GM23338 (cell line): ENCODE measurements at regions not wholly inside any gene's neighbourhood (a gene's known extent, or its start where the extent isn't known, plus 50 kb on each side); places are given as distances from the start of the nearest gene placed in this dataset.

Experiments
- ATAC-seq: fragments of 200-7000 bp; cut with Tn5 transposase; 3 replicates; pipeline ENCODE4 v1.9.1; 2020
- DNase-seq: peaks from one replicate; pipeline ENCODE4 v3.0.0-alpha.2; 2015; ENCODE audit warnings: low spot score
- H2AFZ ChIP-seq: fragments of 200-600 bp; sonication (generic); 2 replicates; pipeline ENCODE4 v1.8.0; 2016; ENCODE audit warnings: antibody characterized with exemption, mild to moderate bottlenecking, moderate library complexity
- H3F3A ChIP-seq: fragments of 200-600 bp; sonication (generic); replicated peaks from 2 replicates; pipeline ENCODE4 v1.8.0; 2017; ENCODE audit warnings: antibody characterized with exemption, mixed run types, low read depth
- H3K27ac ChIP-seq: fragments of 200-600 bp; sonication (generic); 2 replicates; pipeline ENCODE4 v1.6.1; 2016; ENCODE audit warnings: low read depth
- H3K27me3 ChIP-seq: fragments of 200-600 bp; sonication (generic); 2 replicates; pipeline ENCODE4 v1.8.0; 2016; ENCODE audit warnings: mild to moderate bottlenecking, mixed run types, moderate library complexity; ENCODE audit not compliant: insufficient read depth
- H3K36me3 ChIP-seq: fragments of 200-600 bp; sonication (generic); 2 replicates; pipeline ENCODE4 v1.8.0; 2016; ENCODE audit warnings: mild to moderate bottlenecking; ENCODE audit not compliant: insufficient read depth
- H3K4me1 ChIP-seq: fragments of 200-600 bp; sonication (generic); 2 replicates; pipeline ENCODE4 v1.8.0; 2016; ENCODE audit warnings: mild to moderate bottlenecking, moderate library complexity; ENCODE audit not compliant: insufficient read depth
- H3K4me2 ChIP-seq: fragments of 200-600 bp; sonication (generic); 2 replicates; pipeline ENCODE4 v1.7.1; 2017; ENCODE audit warnings: mixed run types
- H3K4me3 ChIP-seq: fragments of 200-600 bp; sonication (generic); 2 replicates; pipeline ENCODE4 v1.6.1; 2016; ENCODE audit warnings: mixed run types
- H3K79me2 ChIP-seq: fragments of 200-600 bp; sonication (generic); replicated peaks from 2 replicates; pipeline ENCODE4 v1.8.0; 2017; ENCODE audit warnings: mild to moderate bottlenecking; ENCODE audit not compliant: insufficient read depth
- H3K9me2 ChIP-seq: fragments of 200-600 bp; sonication (generic); 2 replicates; pipeline ENCODE4 v1.8.0; 2017; ENCODE audit not compliant: insufficient read depth
- H4K20me1 ChIP-seq: fragments of 200-600 bp; sonication (generic); replicated peaks from 2 replicates; pipeline ENCODE4 v1.8.0; 2017; ENCODE audit warnings: mild to moderate bottlenecking; ENCODE audit not compliant: insufficient read depth
- H3K27ac Mint-ChIP-seq: 2 replicates; pipeline ENCODE4 v1.8.0; 2020; ENCODE audit warnings: inconsistent platforms, mild to moderate bottlenecking, moderate library complexity, mixed read lengths
- H3K27me3 Mint-ChIP-seq: 3 replicates; pipeline ENCODE4 v1.8.0; 2022; ENCODE audit warnings: low read depth, mild to moderate bottlenecking, moderate library complexity, mixed read lengths, inconsistent platforms; ENCODE audit not compliant: insufficient read depth, poor library complexity
- H3K36me3 Mint-ChIP-seq: 3 replicates; pipeline ENCODE4 v1.8.0; 2021; ENCODE audit warnings: low read depth, mild to moderate bottlenecking, inconsistent platforms, moderate library complexity, mixed read lengths
- H3K4me1 Mint-ChIP-seq: 3 replicates; pipeline ENCODE4 v1.8.0; 2020; ENCODE audit warnings: mild to moderate bottlenecking, inconsistent platforms, mixed read lengths
- H3K4me3 Mint-ChIP-seq: 3 replicates; pipeline ENCODE4 v1.8.0; 2021; ENCODE audit warnings: moderate library complexity, mild to moderate bottlenecking, inconsistent platforms, mixed read lengths
- H3K9me3 Mint-ChIP-seq: 3 replicates; pipeline ENCODE4 v1.8.0; 2020; ENCODE audit warnings: moderate library complexity, mild to moderate bottlenecking, inconsistent platforms, mixed read lengths
- CREB1 ChIP-seq: fragments of 250-450 bp; sonication (Bioruptor Pico); IDR thresholded peaks from 2 replicates; pipeline ENCODE4 v1.5.0; 2020; ENCODE audit warnings: low read depth, mild to moderate bottlenecking, moderate library complexity
- ETS1 ChIP-seq: IDR thresholded peaks from 2 replicates; pipeline ENCODE4 v1.6.1; 2016; ENCODE audit warnings: antibody characterized with exemption
- EZH2 ChIP-seq: fragments of 200-600 bp; sonication (generic); IDR thresholded peaks from one replicate; pipeline ENCODE4 v1.8.0; 2017; ENCODE audit warnings: antibody characterized with exemption, mild to moderate bottlenecking, low read depth; ENCODE audit not compliant: unreplicated experiment
- EZH2phosphoT487 ChIP-seq: fragments of 200-600 bp; sonication (generic); IDR thresholded peaks from one replicate; pipeline ENCODE4 v1.8.1; 2018; ENCODE audit warnings: antibody characterized with exemption; ENCODE audit not compliant: unreplicated experiment
- JUNB ChIP-seq: IDR thresholded peaks from one replicate; pipeline ENCODE4 v1.6.1; 2016; ENCODE audit warnings: antibody characterized with exemption; ENCODE audit not compliant: unreplicated experiment
- NANOG ChIP-seq: IDR thresholded peaks from 2 replicates; pipeline ENCODE4 v1.6.1; 2016; ENCODE audit warnings: antibody characterized with exemption, borderline replicate concordance
- POLR2AphosphoS5 ChIP-seq: IDR thresholded peaks from 2 replicates; pipeline ENCODE4 v1.6.1; 2016; ENCODE audit warnings: antibody characterized with exemption, low read depth
- REST ChIP-seq: IDR thresholded peaks from one replicate; pipeline ENCODE4 v1.6.1; 2018; ENCODE audit warnings: antibody characterized with exemption; ENCODE audit not compliant: unreplicated experiment
- STAT1 ChIP-seq: IDR thresholded peaks from one replicate; pipeline ENCODE4 v1.6.1; 2016; ENCODE audit warnings: antibody characterized with exemption; ENCODE audit not compliant: unreplicated experiment
- ZNF114 ChIP-seq: fragments of 250-450 bp; sonication (Bioruptor Pico); IDR thresholded peaks from 2 replicates; pipeline ENCODE4 v1.5.0; 2020; ENCODE audit warnings: mild to moderate bottlenecking, moderate library complexity
- ZNF331 ChIP-seq: fragments of 250-450 bp; sonication (Bioruptor Pico); IDR thresholded peaks from 2 replicates; pipeline ENCODE4 v1.5.0; 2020; ENCODE audit warnings: low read depth, mild to moderate bottlenecking, moderate library complexity
- TF ChIP-seq, protein P1 (sequence below): fragments of 250-450 bp; sonication (Bioruptor Pico); IDR thresholded peaks from 2 replicates; pipeline ENCODE4 v1.5.0; 2020; ENCODE audit warnings: mild to moderate bottlenecking, moderate library complexity
- TF ChIP-seq, protein P2 (sequence below), 2 experiments: fragments of 200-600 bp in 1 of 2; sonication (generic) in 1 of 2; conservative IDR thresholded peaks; 2 replicates each; pipeline versions ENCODE4 v1.5.1 to v1.6.1; 2016 to 2017; ENCODE audit warnings: antibody characterized with exemption in 2 of 2, low read depth in 2 of 2, mild to moderate bottlenecking in 2 of 2, moderate library complexity in 1 of 2

DNA sequence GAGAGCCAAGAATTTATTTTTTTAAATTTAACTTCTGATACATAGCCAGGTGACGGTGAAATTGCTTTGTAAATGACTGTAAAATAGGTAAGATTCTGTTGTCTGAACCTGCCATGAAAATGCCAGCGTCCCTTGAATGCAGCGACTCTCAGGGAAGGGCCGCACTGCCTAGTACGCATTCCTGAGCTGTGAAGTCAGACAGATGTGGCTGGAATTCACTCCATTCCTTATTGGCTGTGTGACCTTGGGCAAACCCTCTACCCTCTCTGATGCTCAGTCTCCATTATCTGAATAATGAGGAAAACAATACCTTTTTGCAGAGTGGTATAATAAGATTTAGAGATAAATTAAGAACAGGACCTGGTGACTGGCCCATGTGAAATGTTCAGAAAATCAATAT lies 167.1 kb upstream of the DAB1 start:
- no peaks in the 10 kb centered on the region; the same call in 2 of the 3 replicates for H3K36me3 Mint-ChIP-seq
- Histone ChIP-seq H3K4me2 (no peak overlapping the region), H3K36me3 (no peaks in the 10 kb centered on the region), H3K79me2 (no peaks in the 10 kb centered on the region), H3K27ac (no peak overlapping the region), H3K4me1 (peaks cover 5% of the 10 kb centered on the region; the same call in 1 of the 2 replicates), H3K4me3 (no peak overlapping the region), H2AFZ (no peak overlapping the region), H3K27me3 (no peaks in the 10 kb centered on the region), H3K9me2 (no peaks in the 10 kb centered on the region), H4K20me1 (no peaks in the 10 kb centered on the region), H3F3A (no peaks in the 10 kb centered on the region)
- peaks cover 8% of the 10 kb centered on the region for H3K4me1 Mint-ChIP-seq
- H3K27ac Mint-ChIP-seq = no peak overlapping the region
- H3K4me3 Mint-ChIP-seq = no peak overlapping the region
- no peaks in the 10 kb centered on the region for H3K9me3 Mint-ChIP-seq
- ATAC-seq (peak; percentile 73), DNase-seq (peak; percentile 65)
- peaks cover 2% of the 10 kb centered on the region for H3K27me3 Mint-ChIP-seq
- TF ChIP-seq EZH2phosphoT487 = no peak
- TF ChIP-seq CREB1 (CRISPR knock-in tag) = no peak
- no peak for TF ChIP-seq ETS1
- no peak for TF ChIP-seq ZNF114
- TF ChIP-seq, protein P1, sequence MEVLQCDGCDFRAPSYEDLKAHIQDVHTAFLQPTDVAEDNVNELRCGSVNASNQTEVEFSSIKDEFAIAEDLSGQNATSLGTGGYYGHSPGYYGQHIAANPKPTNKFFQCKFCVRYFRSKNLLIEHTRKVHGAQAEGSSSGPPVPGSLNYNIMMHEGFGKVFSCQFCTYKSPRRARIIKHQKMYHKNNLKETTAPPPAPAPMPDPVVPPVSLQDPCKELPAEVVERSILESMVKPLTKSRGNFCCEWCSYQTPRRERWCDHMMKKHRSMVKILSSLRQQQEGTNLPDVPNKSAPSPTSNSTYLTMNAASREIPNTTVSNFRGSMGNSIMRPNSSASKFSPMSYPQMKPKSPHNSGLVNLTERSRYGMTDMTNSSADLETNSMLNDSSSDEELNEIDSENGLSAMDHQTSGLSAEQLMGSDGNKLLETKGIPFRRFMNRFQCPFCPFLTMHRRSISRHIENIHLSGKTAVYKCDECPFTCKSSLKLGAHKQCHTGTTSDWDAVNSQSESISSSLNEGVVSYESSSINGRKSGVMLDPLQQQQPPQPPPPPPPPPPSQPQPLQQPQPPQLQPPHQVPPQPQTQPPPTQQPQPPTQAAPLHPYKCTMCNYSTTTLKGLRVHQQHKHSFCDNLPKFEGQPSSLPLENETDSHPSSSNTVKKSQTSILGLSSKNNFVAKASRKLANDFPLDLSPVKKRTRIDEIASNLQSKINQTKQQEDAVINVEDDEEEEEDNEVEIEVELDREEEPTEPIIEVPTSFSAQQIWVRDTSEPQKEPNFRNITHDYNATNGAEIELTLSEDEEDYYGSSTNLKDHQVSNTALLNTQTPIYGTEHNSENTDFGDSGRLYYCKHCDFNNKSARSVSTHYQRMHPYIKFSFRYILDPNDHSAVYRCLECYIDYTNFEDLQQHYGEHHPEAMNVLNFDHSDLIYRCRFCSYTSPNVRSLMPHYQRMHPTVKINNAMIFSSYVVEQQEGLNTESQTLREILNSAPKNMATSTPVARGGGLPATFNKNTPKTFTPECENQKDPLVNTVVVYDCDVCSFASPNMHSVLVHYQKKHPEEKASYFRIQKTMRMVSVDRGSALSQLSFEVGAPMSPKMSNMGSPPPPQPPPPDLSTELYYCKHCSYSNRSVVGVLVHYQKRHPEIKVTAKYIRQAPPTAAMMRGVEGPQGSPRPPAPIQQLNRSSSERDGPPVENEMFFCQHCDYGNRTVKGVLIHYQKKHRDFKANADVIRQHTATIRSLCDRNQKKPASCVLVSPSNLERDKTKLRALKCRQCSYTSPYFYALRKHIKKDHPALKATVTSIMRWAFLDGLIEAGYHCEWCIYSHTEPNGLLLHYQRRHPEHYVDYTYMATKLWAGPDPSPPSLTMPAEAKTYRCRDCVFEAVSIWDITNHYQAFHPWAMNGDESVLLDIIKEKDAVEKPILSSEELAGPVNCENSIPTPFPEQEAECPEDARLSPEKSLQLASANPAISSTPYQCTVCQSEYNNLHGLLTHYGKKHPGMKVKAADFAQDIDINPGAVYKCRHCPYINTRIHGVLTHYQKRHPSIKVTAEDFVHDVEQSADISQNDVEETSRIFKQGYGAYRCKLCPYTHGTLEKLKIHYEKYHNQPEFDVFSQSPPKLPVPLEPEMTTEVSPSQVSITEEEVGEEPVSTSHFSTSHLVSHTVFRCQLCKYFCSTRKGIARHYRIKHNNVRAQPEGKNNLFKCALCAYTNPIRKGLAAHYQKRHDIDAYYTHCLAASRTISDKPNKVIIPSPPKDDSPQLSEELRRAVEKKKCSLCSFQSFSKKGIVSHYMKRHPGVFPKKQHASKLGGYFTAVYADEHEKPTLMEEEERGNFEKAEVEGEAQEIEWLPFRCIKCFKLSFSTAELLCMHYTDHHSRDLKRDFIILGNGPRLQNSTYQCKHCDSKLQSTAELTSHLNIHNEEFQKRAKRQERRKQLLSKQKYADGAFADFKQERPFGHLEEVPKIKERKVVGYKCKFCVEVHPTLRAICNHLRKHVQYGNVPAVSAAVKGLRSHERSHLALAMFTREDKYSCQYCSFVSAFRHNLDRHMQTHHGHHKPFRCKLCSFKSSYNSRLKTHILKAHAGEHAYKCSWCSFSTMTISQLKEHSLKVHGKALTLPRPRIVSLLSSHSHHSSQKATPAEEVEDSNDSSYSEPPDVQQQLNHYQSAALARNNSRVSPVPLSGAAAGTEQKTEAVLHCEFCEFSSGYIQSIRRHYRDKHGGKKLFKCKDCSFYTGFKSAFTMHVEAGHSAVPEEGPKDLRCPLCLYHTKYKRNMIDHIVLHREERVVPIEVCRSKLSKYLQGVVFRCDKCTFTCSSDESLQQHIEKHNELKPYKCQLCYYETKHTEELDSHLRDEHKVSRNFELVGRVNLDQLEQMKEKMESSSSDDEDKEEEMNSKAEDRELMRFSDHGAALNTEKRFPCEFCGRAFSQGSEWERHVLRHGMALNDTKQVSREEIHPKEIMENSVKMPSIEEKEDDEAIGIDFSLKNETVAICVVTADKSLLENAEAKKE (CRISPR knock-in tag) = no peak
- no peak for TF ChIP-seq REST
- no peak for TF ChIP-seq JUNB
- TF ChIP-seq EZH2 = no peak
- no peak for TF ChIP-seq NANOG
- no peak for TF ChIP-seq POLR2AphosphoS5
- no peak for TF ChIP-seq STAT1
- TF ChIP-seq ZNF331 (CRISPR knock-in tag) = no peak
- TF ChIP-seq, protein P2, sequence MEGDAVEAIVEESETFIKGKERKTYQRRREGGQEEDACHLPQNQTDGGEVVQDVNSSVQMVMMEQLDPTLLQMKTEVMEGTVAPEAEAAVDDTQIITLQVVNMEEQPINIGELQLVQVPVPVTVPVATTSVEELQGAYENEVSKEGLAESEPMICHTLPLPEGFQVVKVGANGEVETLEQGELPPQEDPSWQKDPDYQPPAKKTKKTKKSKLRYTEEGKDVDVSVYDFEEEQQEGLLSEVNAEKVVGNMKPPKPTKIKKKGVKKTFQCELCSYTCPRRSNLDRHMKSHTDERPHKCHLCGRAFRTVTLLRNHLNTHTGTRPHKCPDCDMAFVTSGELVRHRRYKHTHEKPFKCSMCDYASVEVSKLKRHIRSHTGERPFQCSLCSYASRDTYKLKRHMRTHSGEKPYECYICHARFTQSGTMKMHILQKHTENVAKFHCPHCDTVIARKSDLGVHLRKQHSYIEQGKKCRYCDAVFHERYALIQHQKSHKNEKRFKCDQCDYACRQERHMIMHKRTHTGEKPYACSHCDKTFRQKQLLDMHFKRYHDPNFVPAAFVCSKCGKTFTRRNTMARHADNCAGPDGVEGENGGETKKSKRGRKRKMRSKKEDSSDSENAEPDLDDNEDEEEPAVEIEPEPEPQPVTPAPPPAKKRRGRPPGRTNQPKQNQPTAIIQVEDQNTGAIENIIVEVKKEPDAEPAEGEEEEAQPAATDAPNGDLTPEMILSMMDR (conservative IDR thresholded peaks at IDR 0.05; ENCODE audit: low read depth in 2 of 2) = no peak
